Glutamatergic neuron (in vitro differentiated cells): ENCODE measurements at regions not wholly inside any gene's neighbourhood (a gene's known extent, or its start where the extent isn't known, plus 50 kb on each side); places are given as distances from the start of the nearest gene placed in this dataset.

Experiments used
- DNase-seq: peaks from one replicate; pipeline ENCODE4 v3.0.0; 2022
- H3K27ac Mint-ChIP-seq: one replicate; pipeline ENCODE4 v1.8.0; 2020; ENCODE audit warnings: mild to moderate bottlenecking, mixed read lengths, inconsistent platforms; ENCODE audit not compliant: unreplicated experiment
- H3K27me3 Mint-ChIP-seq: one replicate; pipeline ENCODE4 v1.8.0; 2020; ENCODE audit warnings: mild to moderate bottlenecking, moderate library complexity, mixed read lengths, inconsistent platforms; ENCODE audit not compliant: unreplicated experiment
- H3K36me3 Mint-ChIP-seq: one replicate; pipeline ENCODE4 v1.8.0; 2020; ENCODE audit warnings: mild to moderate bottlenecking, mixed read lengths, inconsistent platforms; ENCODE audit not compliant: unreplicated experiment
- H3K4me1 Mint-ChIP-seq: one replicate; pipeline ENCODE4 v1.8.0; 2020; ENCODE audit warnings: mild to moderate bottlenecking, low read depth, mixed read lengths, inconsistent platforms; ENCODE audit not compliant: unreplicated experiment
- H3K4me3 Mint-ChIP-seq: one replicate; pipeline ENCODE4 v1.8.0; 2020; ENCODE audit warnings: mild to moderate bottlenecking, mixed read lengths, inconsistent platforms; ENCODE audit not compliant: unreplicated experiment
- H3K9me3 Mint-ChIP-seq: one replicate; pipeline ENCODE4 v1.8.0; 2020; ENCODE audit warnings: mild to moderate bottlenecking, moderate library complexity, mixed read lengths, inconsistent platforms; ENCODE audit not compliant: unreplicated experiment
- CTCF ChIP-seq: fragments of 200-600 bp; sonication (generic); IDR thresholded peaks from one replicate; pipeline ENCODE4 v1.5.0; 2021; ENCODE audit not compliant: partially characterized antibody, unreplicated experiment

- H3K4me1 Mint-ChIP-seq = no peaks in the 10 kb centered on the region
Observed at GRCh38 chr10:118442032-118442431, 99.9 kb upstream of the FAM204A start.

GRCh38 chr10:118439824-118440223 is 97.7 kb upstream of the FAM204A start:
- Mint-ChIP-seq H3K9me3 (no peaks in the 10 kb centered on the region), H3K27ac (no peak overlapping the region), H3K27me3 (no peaks in the 10 kb centered on the region), H3K4me3 (no peak overlapping the region), H3K36me3 (no peaks in the 10 kb centered on the region), H3K4me1 (no peaks in the 10 kb centered on the region)
- DNase-seq = no peak
- no peak for TF ChIP-seq CTCF

More at GRCh38 chr10:118442032-118442431, 99.9 kb upstream of the FAM204A start:
- Mint-ChIP-seq H3K27me3 (no peaks in the 10 kb centered on the region), H3K4me3 (no peak overlapping the region), H3K27ac (no peak overlapping the region), H3K9me3 (no peaks in the 10 kb centered on the region), H3K36me3 (no peaks in the 10 kb centered on the region)
- DNase-seq = no peak
- TF ChIP-seq CTCF = no peak

GRCh38 chr10:118436742-118437141 is 94.6 kb upstream of the FAM204A start:
- Mint-ChIP-seq H3K27ac (no peak overlapping the region), H3K4me3 (no peak overlapping the region)
- TF ChIP-seq CTCF = no peak

GRCh38 chr10:118430190-118430589 is 88.1 kb upstream of the FAM204A start:
- no peak overlapping the region for H3K27ac Mint-ChIP-seq
- no peak for TF ChIP-seq CTCF
- H3K4me3 Mint-ChIP-seq = no peak overlapping the region
- DNase-seq = no peak
- H3K36me3 Mint-ChIP-seq = no peaks in the 10 kb centered on the region
- H3K27me3 Mint-ChIP-seq = peaks cover 2% of the 10 kb centered on the region
- no peaks in the 10 kb centered on the region for H3K9me3 Mint-ChIP-seq
- no peaks in the 10 kb centered on the region for H3K4me1 Mint-ChIP-seq

More at GRCh38 chr10:118436742-118437141, 94.6 kb upstream of the FAM204A start:
- H3K36me3 Mint-ChIP-seq = no peaks in the 10 kb centered on the region
- DNase-seq = no peak
- no peaks in the 10 kb centered on the region for H3K9me3 Mint-ChIP-seq
- peaks cover 2% of the 10 kb centered on the region for H3K27me3 Mint-ChIP-seq
- no peaks in the 10 kb centered on the region for H3K4me1 Mint-ChIP-seq

- H3K4me3 Mint-ChIP-seq = no peak overlapping the region
- H3K27ac Mint-ChIP-seq = no peak overlapping the region
Observed at GRCh38 chr10:118423800-118424442, 81.8 kb upstream of the FAM204A start.

More at GRCh38 chr10:118423800-118424442, 81.8 kb upstream of the FAM204A start:
- peak; percentile 82 for TF ChIP-seq CTCF
- Mint-ChIP-seq H3K27me3 (no peaks in the 10 kb centered on the region), H3K4me1 (no peaks in the 10 kb centered on the region), H3K36me3 (no peaks in the 10 kb centered on the region), H3K9me3 (no peaks in the 10 kb centered on the region)
- DNase-seq = peak; percentile 88
